GM18505 (cell line): ENCODE measurements at regions not wholly inside any gene's neighbourhood (a gene's known extent, or its start where the extent isn't known, plus 50 kb on each side); places are given as distances from the start of the nearest gene placed in this dataset.
"Not testable (repeated sequence)": the region's sequence is repeated elsewhere in the genome, so short reads cannot be mapped to it uniquely, and the experiment has no call there.

ENCODE experiments used
- ATAC-seq: cut with Tn5 transposase; IDR thresholded peaks from one replicate; pipeline ENCODE4 v1.9.1; 2021; ENCODE audit not compliant: unreplicated experiment
- POLR2A ChIP-seq: IDR thresholded peaks from 4 replicates; pipeline ENCODE4 v1.6.1; 2011; ENCODE audit warnings: borderline replicate concordance; ENCODE audit not compliant: insufficient read depth, insufficient read length; ENCODE audit errors: extremely low read depth

- ATAC-seq = no peak
- no peak for TF ChIP-seq POLR2A
These were observed 163.5 kb upstream of the TMEM72 start for GRCh38 chr10:44747593-44748172.

GRCh38 chr10:44749151-44749550, 162.0 kb upstream of the TMEM72 start:
- no peak for TF ChIP-seq POLR2A

GRCh38 chr10:44752451-44753441, 158.4 kb upstream of the TMEM72 start:
- no peak for ATAC-seq
- no peak for TF ChIP-seq POLR2A

More at GRCh38 chr10:44749151-44749550, 162.0 kb upstream of the TMEM72 start:
- ATAC-seq = no peak

- ATAC-seq = not testable (repeated sequence)
These were observed 156.8 kb upstream of the TMEM72 start for GRCh38 chr10:44754355-44754754.

GRCh38 chr10:44755481-44755880, 155.7 kb upstream of the TMEM72 start:
- ATAC-seq = no peak
- TF ChIP-seq POLR2A = no peak

- ATAC-seq = no peak
- TF ChIP-seq POLR2A = no peak
These were observed 154.9 kb upstream of the TMEM72 start for GRCh38 chr10:44756216-44756615.

GRCh38 chr10:44757551-44758205, 153.5 kb upstream of the TMEM72 start:
- ATAC-seq = no peak
- no peak for TF ChIP-seq POLR2A

- no peak for TF ChIP-seq POLR2A
- no peak for ATAC-seq
These were observed 152.0 kb upstream of the TMEM72 start for GRCh38 chr10:44759122-44759521.

GRCh38 chr10:44760513-44760912, 150.6 kb upstream of the TMEM72 start:
- no peak for TF ChIP-seq POLR2A
- no peak for ATAC-seq

- no peak for TF ChIP-seq POLR2A
- no peak for ATAC-seq
These were observed 150.1 kb upstream of the TMEM72 start for GRCh38 chr10:44761076-44761475.

- TF ChIP-seq POLR2A = no peak
- ATAC-seq = no peak
These were observed 147.8 kb upstream of the TMEM72 start for GRCh38 chr10:44763331-44763730.

- TF ChIP-seq POLR2A = no peak
- ATAC-seq = no peak
These were observed 145.8 kb upstream of the TMEM72 start for GRCh38 chr10:44765299-44765698.

- no peak for TF ChIP-seq POLR2A
- ATAC-seq = no peak
These were observed 144.5 kb upstream of the TMEM72 start for GRCh38 chr10:44766631-44767030.
